NOMO-1 treated with DMSO at 0.1 percent for 48 hours (cell line): ENCODE measurements at regions not wholly inside any gene's neighbourhood (a gene's known extent, or its start where the extent isn't known, plus 50 kb on each side); places are given as distances from the start of the nearest gene placed in this dataset.

Source experiments
- DNase-seq: peaks from one replicate; lab custom pipeline; 2025; ENCODE audit not compliant: unreplicated experiment; lab: John Stamatoyannopoulos, UW

- peak; percentile 67 for DNase-seq
These were observed 63.5 kb downstream of the ENC1 start for GRCh38 chr5:74576941-74577456.

- DNase-seq, result no peak
These were observed 64.6 kb downstream of the ENC1 start for GRCh38 chr5:74575741-74576538.

GRCh38 chr5:74570250-74570649 is 70.3 kb downstream of the ENC1 start:
- no peak for DNase-seq

- no peak for DNase-seq
These were observed 73.0 kb downstream of the ENC1 start for GRCh38 chr5:74567411-74567995.

- DNase-seq, result no peak
These were observed 78.4 kb downstream of the ENC1 start for GRCh38 chr5:74562122-74562521.

- no peak for DNase-seq
These were observed 80.3 kb downstream of the ENC1 start for GRCh38 chr5:74560245-74560644.

GRCh38 chr5:74556631-74557595 is 83.6 kb downstream of the ENC1 start:
- DNase-seq, result no peak

GRCh38 chr5:74556006-74556405 is 84.5 kb downstream of the ENC1 start:
- no peak for DNase-seq

- no peak for DNase-seq
These were observed 88.4 kb downstream of the ENC1 start for GRCh38 chr5:74552101-74552500.

GRCh38 chr5:74550927-74551326 is 89.6 kb downstream of the ENC1 start:
- no peak for DNase-seq

GRCh38 chr5:74549384-74549783 is 91.1 kb downstream of the ENC1 start:
- no peak for DNase-seq

- DNase-seq, result no peak
These were observed 93.7 kb downstream of the ENC1 start for GRCh38 chr5:74546796-74547195.

GRCh38 chr5:74544811-74545210 is 95.7 kb downstream of the ENC1 start:
- no peak for DNase-seq

GRCh38 chr5:74543162-74543995 is 97.1 kb downstream of the ENC1 start:
- DNase-seq, result no peak

GRCh38 chr5:74542482-74542881 is 98.0 kb downstream of the ENC1 start:
- DNase-seq, result no peak

GRCh38 chr5:74541381-74541781 is 99.1 kb downstream of the ENC1 start:
- no peak for DNase-seq

GRCh38 chr5:74540622-74541021 is 99.9 kb downstream of the ENC1 start:
- no peak for DNase-seq

- no peak for DNase-seq
These were observed 100.5 kb downstream of the ENC1 start for GRCh38 chr5:74539986-74540385.

GRCh38 chr5:74538206-74538661 is 102.3 kb downstream of the ENC1 start:
- peak; percentile 85 for DNase-seq

GRCh38 chr5:74536658-74537057 is 103.9 kb downstream of the ENC1 start:
- DNase-seq, result no peak
